GM10248 (cell line): ENCODE measurements at regions not wholly inside any gene's neighbourhood (a gene's known extent, or its start where the extent isn't known, plus 50 kb on each side); places are given as distances from the start of the nearest gene placed in this dataset.

ENCODE experiments used
- CTCF ChIA-PET: fragments of 300-600 bp; sonication (Branson Sonifier 250); formaldehyde crosslinking; extraction: SDS; loops from one replicate; lab custom pipeline; 2021; ENCODE audit warnings: antibody characterized with exemption; lab: Yijun Ruan, JAX
- POLR2A ChIA-PET: fragments of 350-650 bp; sonication (Branson Sonifier 250); formaldehyde crosslinking; extraction: SDS; loops from one replicate; lab custom pipeline; 2020; ENCODE audit warnings: antibody characterized with exemption; lab: Yijun Ruan, JAX
- DNase-seq: peaks from one replicate; pipeline ENCODE4 v3.0.0; 2012; ENCODE audit errors: extremely low spot score
- TF ChIP-seq, protein P1 (sequence below): IDR thresholded peaks from 2 replicates; pipeline ENCODE4 v1.5.1; 2012; ENCODE audit warnings: mild to moderate bottlenecking, low read depth; ENCODE audit errors: extremely low read depth, missing control alignments, control extremely low read depth

- CTCF ChIA-PET: interaction anchor here (1.1 to 1.2 kb wide), 2 partner anchors 8 to 13 kb away, joined by 4 to 5 read pairs; no protein-coding TSS in a partner anchor
- DNase-seq: no peak
- POLR2A ChIA-PET: no interaction called here
- TF ChIP-seq, protein P1, sequence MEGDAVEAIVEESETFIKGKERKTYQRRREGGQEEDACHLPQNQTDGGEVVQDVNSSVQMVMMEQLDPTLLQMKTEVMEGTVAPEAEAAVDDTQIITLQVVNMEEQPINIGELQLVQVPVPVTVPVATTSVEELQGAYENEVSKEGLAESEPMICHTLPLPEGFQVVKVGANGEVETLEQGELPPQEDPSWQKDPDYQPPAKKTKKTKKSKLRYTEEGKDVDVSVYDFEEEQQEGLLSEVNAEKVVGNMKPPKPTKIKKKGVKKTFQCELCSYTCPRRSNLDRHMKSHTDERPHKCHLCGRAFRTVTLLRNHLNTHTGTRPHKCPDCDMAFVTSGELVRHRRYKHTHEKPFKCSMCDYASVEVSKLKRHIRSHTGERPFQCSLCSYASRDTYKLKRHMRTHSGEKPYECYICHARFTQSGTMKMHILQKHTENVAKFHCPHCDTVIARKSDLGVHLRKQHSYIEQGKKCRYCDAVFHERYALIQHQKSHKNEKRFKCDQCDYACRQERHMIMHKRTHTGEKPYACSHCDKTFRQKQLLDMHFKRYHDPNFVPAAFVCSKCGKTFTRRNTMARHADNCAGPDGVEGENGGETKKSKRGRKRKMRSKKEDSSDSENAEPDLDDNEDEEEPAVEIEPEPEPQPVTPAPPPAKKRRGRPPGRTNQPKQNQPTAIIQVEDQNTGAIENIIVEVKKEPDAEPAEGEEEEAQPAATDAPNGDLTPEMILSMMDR: no peak
These were observed 59.8 kb upstream of the RIT2 start for GRCh38 chr18:43175257-43175656.

- CTCF ChIA-PET: no interaction called here
- no peak for DNase-seq
- TF ChIP-seq, protein P1: no peak
- POLR2A ChIA-PET: no interaction called here
These were observed 55.1 kb upstream of the RIT2 start for GRCh38 chr18:43170586-43170985.
